ENCODE measurements at regions not wholly inside any gene's neighbourhood (a gene's known extent, or its start where the extent isn't known, plus 50 kb on each side); places are given as distances from the start of the nearest gene placed in this dataset.

- H3K9me3 ChIP-seq (ENCODE audit: low read length) = 0 out of 2 replicates have a peak, but pooled peaks cover 4% of the 10 kb centered on the region
- no peaks in the 10 kb centered on the region for H3K36me3 ChIP-seq (replicated peaks in 1 of 2; ENCODE audit: control insufficient read depth in 1 of 2, insufficient read depth in 2 of 2, low read length in 2 of 2)
- CTCF ChIA-PET (ENCODE audit: low intra/inter-chr PET ratio, low total read pairs) = no interaction called here
- H3K27ac ChIP-seq (ENCODE audit: extremely low read length, insufficient read depth, low read length) = no peak overlapping the region
- no peaks in the 10 kb centered on the region for H3K27me3 ChIP-seq (ENCODE audit: control insufficient read depth in 1 of 2, insufficient read depth in 2 of 2, low read length in 2 of 2)
- no peaks in the 10 kb centered on the region for H4K20me1 ChIP-seq (ENCODE audit: insufficient read depth, low read length)
- POLR2A ChIA-PET = no interaction called here
- no peak for FAIRE-seq
- no peak for ATAC-seq
- no peak overlapping the region for H2AFZ ChIP-seq (ENCODE audit: low read length)
- no TSS peak for BruUV-seq (replicated peaks)
- intact Hi-C loops (cut with micrococcal nuclease; ENCODE audit: unreplicated experiment) (no loop called here), in situ Hi-C loops (cut with HindIII; ENCODE audit: extremely low pct_ligation_motif_present, low pct_unique_long_range_greater_than_20kb) (no loop called here)
- no peak overlapping the region for H3K4me2 ChIP-seq (ENCODE audit: low read depth, low read length)
- no peak for DNase-seq (ENCODE audit: low spot score)
- no peaks in the 10 kb centered on the region for H3K79me2 ChIP-seq (ENCODE audit: insufficient read depth, low read length)
- WGBS (ENCODE audit: low lambda C conversion rate) = 0% methylated on average over 1 of the region's 1 CpG
- no peak overlapping the region for H3K9ac ChIP-seq (ENCODE audit: insufficient read depth, low read depth, low read length)
- H3K4me3 ChIP-seq (replicated peaks in 1 of 3; ENCODE audit: insufficient read depth in 1 of 3, low read depth in 2 of 3, low read length in 3 of 3) = no peak overlapping the region
- H3K4me1 ChIP-seq (ENCODE audit: insufficient read depth, low read length) = peaks cover 16% of the 10 kb centered on the region; the same call in 1 of the 2 replicates
- TF ChIP-seq MAFK (conservative IDR thresholded peaks at IDR 0.05 in 1 of 2, IDR thresholded peaks at IDR 0.05 in 1 of 2; ENCODE audit: low read length in 2 of 2) (no peak), SETDB1 (CRISPR knock-in tag; IDR thresholded peaks at IDR 0.05; ENCODE audit: borderline replicate concordance) (no peak), ARID4A (CRISPR knock-in tag; IDR thresholded peaks at IDR 0.05; ENCODE audit: borderline replicate concordance) (no peak), ZNF367 (CRISPR knock-in tag; IDR thresholded peaks at IDR 0.05; ENCODE audit: borderline replicate concordance) (no peak), MED13 (CRISPR knock-in tag; IDR thresholded peaks at IDR 0.05) (no peak), MYNN (CRISPR knock-in tag; IDR thresholded peaks at IDR 0.05; ENCODE audit: low read depth) (no peak), ZNF281 (CRISPR knock-in tag; IDR thresholded peaks at IDR 0.05; ENCODE audit: borderline replicate concordance) (no peak), HNF1B (CRISPR knock-in tag; IDR thresholded peaks at IDR 0.05) (no peak), MAFF (IDR thresholded peaks at IDR 0.05; ENCODE audit: low read depth, low read length) (no peak), ZNF709 (CRISPR knock-in tag; IDR thresholded peaks at IDR 0.05) (no peak), KAT2B (IDR thresholded peaks at IDR 0.05; ENCODE audit: borderline replicate concordance, low read depth, low read length) (no peak), XRCC5 (optimal IDR thresholded peaks at IDR 0.05; ENCODE audit: low read length) (no peak), PRPF4 (IDR thresholded peaks at IDR 0.05; ENCODE audit: low read depth, low read length, poor library complexity, severe bottlenecking) (no peak), TFDP1 (CRISPR knock-in tag; IDR thresholded peaks at IDR 0.05; ENCODE audit: borderline replicate concordance) (no peak), NR2F1 (CRISPR knock-in tag; IDR thresholded peaks at IDR 0.05) (no peak)
These were observed 620.9 kb upstream of the UBE2E2 start for GRCh38 chr3:22582266-22582665.

Data from HepG2 (cell line).